Tibial nerve (tissue), 4 donors: ENCODE measurements at regions not wholly inside any gene's neighbourhood (a gene's known extent, or its start where the extent isn't known, plus 50 kb on each side); places are given as distances from the start of the nearest gene placed in this dataset.

Experiments
- EP300 ChIP-seq, 2 donors: sonication (generic); formaldehyde crosslinking; IDR thresholded peaks; one replicate each; pipeline ENCODE4 v1.6.1; 2017; ENCODE audit warnings: antibody characterized with exemption in 2 of 2, mild to moderate bottlenecking in 1 of 2
- POLR2A ChIP-seq, 2 donors: fragments of 450-650 bp; IDR thresholded peaks; one replicate each; pipeline ENCODE4 v1.6.1; 2017; ENCODE audit warnings: antibody characterized with exemption in 2 of 2, mild to moderate bottlenecking in 2 of 2, moderate library complexity in 2 of 2
- TF ChIP-seq, protein P1 (sequence below), 5 experiments: fragments of 200-600 bp in 3 of 5; fragments of 450-650 bp in 2 of 5; sonication (generic) in 3 of 5; IDR thresholded peaks; one replicate each; pipeline ENCODE4 v1.5.1; 2016 to 2019; ENCODE audit warnings: antibody characterized with exemption in 5 of 5, mild to moderate bottlenecking in 3 of 5, moderate library complexity in 2 of 5

GRCh38 chr6:95354551-95354950 lies 222.8 kb upstream of the MANEA start:
- TF ChIP-seq, protein P1, sequence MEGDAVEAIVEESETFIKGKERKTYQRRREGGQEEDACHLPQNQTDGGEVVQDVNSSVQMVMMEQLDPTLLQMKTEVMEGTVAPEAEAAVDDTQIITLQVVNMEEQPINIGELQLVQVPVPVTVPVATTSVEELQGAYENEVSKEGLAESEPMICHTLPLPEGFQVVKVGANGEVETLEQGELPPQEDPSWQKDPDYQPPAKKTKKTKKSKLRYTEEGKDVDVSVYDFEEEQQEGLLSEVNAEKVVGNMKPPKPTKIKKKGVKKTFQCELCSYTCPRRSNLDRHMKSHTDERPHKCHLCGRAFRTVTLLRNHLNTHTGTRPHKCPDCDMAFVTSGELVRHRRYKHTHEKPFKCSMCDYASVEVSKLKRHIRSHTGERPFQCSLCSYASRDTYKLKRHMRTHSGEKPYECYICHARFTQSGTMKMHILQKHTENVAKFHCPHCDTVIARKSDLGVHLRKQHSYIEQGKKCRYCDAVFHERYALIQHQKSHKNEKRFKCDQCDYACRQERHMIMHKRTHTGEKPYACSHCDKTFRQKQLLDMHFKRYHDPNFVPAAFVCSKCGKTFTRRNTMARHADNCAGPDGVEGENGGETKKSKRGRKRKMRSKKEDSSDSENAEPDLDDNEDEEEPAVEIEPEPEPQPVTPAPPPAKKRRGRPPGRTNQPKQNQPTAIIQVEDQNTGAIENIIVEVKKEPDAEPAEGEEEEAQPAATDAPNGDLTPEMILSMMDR (IDR thresholded peaks at IDR 0.05): no peak
- TF ChIP-seq POLR2A (IDR thresholded peaks at IDR 0.05): no peak
- TF ChIP-seq EP300 (IDR thresholded peaks at IDR 0.05): no peak
